IMR-90 (cell line): ENCODE measurements at regions not wholly inside any gene's neighbourhood (a gene's known extent, or its start where the extent isn't known, plus 50 kb on each side); places are given as distances from the start of the nearest gene placed in this dataset.

Source experiments
- BHLHE40 ChIP-seq: fragments of 150-350 bp; IDR thresholded peaks from 2 replicates; pipeline ENCODE4 v1.6.1; 2016; ENCODE audit warnings: mild to moderate bottlenecking, low read depth, low read length
- MXI1 ChIP-seq: IDR thresholded peaks from 2 replicates; pipeline ENCODE4 v1.6.1; 2012; ENCODE audit warnings: low read depth, mild to moderate bottlenecking, low read length, moderate library complexity, borderline replicate concordance
- POLR2A ChIP-seq: IDR thresholded peaks from 2 replicates; pipeline ENCODE4 v1.6.1; 2012; ENCODE audit warnings: mild to moderate bottlenecking, low read depth, low read length
- RAD21 ChIP-seq: IDR thresholded peaks from 2 replicates; pipeline ENCODE4 v1.6.1; 2012; ENCODE audit warnings: low read length, improper control_type of control experiment
- RCOR1 ChIP-seq: IDR thresholded peaks from 2 replicates; pipeline ENCODE4 v1.6.1; 2012; ENCODE audit warnings: mild to moderate bottlenecking, low read length, improper control_type of control experiment; ENCODE audit not compliant: insufficient replicate concordance
- TF ChIP-seq, protein P1 (sequence below): conservative IDR thresholded peaks from 2 replicates; pipeline ENCODE4 v1.5.1; 2012; ENCODE audit warnings: mild to moderate bottlenecking, low read depth, low read length, improper control_type of control experiment

DNA sequence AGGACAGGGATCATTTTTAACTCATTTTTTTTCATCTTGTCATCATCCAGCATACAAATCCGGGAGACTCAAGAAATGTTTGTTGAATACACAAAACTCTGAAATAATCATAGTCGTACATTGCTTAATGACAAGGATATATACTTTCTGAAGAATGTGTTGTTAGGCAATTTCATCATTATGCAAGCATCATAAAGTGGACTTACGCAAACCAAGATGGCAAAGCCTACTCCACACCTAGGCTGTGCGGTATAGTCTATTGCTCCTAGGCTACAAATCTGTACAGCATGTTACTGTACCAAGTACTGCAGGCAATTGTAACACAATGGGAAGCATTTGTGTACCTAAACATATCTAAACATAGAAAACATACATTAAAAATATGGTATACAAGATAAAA, 264.1 kb downstream of the TSHZ3 start:
- TF ChIP-seq BHLHE40 (no peak), POLR2A (no peak), RCOR1 (no peak), MXI1 (no peak), RAD21 (no peak)
- TF ChIP-seq, protein P1, sequence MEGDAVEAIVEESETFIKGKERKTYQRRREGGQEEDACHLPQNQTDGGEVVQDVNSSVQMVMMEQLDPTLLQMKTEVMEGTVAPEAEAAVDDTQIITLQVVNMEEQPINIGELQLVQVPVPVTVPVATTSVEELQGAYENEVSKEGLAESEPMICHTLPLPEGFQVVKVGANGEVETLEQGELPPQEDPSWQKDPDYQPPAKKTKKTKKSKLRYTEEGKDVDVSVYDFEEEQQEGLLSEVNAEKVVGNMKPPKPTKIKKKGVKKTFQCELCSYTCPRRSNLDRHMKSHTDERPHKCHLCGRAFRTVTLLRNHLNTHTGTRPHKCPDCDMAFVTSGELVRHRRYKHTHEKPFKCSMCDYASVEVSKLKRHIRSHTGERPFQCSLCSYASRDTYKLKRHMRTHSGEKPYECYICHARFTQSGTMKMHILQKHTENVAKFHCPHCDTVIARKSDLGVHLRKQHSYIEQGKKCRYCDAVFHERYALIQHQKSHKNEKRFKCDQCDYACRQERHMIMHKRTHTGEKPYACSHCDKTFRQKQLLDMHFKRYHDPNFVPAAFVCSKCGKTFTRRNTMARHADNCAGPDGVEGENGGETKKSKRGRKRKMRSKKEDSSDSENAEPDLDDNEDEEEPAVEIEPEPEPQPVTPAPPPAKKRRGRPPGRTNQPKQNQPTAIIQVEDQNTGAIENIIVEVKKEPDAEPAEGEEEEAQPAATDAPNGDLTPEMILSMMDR, result no peak
